DND-41 (cell line): ENCODE measurements at regions not wholly inside any gene's neighbourhood (a gene's known extent, or its start where the extent isn't known, plus 50 kb on each side); places are given as distances from the start of the nearest gene placed in this dataset.

Source experiments
- EZH2 ChIP-seq: IDR thresholded peaks from 3 replicates; pipeline ENCODE4 v1.6.1; 2012; ENCODE audit warnings: borderline replicate concordance, low read depth, mild to moderate bottlenecking, moderate library complexity, low read length, inconsistent platforms; ENCODE audit not compliant: severe bottlenecking
- TF ChIP-seq, protein P1 (sequence below): IDR thresholded peaks from 2 replicates; pipeline ENCODE4 v1.5.1; 2012; ENCODE audit warnings: borderline replicate concordance, low read length, moderate library complexity, mild to moderate bottlenecking; ENCODE audit not compliant: poor library complexity, severe bottlenecking; ENCODE audit errors: extremely low read depth

DNA sequence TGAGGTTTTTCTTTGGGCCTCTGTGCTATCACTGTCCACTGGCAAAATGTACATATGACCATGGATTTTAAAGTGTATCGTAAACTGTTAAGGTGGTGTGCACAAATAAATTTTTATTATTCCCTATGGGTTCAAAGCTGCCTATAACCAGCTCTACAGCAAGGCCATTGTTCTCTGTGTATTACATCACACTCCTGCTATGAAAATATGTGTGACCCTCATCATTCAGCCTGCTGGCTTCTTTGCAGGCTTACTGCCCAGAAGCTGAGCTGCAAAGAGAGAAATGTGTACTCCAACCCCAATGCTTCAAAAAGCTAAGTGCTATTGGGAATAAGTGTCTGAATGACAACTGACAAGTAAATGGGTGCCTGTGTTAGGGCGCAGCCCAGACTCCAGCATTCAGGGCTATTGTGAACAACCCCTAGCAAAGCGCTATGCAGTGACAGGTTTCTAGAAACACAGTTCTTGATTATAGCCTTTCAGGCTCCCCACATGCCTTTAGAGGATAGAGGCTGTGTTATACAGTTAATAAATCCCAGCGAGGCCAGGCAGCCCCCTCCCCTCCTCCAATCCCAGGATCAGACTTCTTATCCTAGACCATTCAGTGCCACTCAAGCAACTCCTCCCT is 220.4 kb upstream of the RADX start:
- no peak for TF ChIP-seq EZH2
- TF ChIP-seq, protein P1, sequence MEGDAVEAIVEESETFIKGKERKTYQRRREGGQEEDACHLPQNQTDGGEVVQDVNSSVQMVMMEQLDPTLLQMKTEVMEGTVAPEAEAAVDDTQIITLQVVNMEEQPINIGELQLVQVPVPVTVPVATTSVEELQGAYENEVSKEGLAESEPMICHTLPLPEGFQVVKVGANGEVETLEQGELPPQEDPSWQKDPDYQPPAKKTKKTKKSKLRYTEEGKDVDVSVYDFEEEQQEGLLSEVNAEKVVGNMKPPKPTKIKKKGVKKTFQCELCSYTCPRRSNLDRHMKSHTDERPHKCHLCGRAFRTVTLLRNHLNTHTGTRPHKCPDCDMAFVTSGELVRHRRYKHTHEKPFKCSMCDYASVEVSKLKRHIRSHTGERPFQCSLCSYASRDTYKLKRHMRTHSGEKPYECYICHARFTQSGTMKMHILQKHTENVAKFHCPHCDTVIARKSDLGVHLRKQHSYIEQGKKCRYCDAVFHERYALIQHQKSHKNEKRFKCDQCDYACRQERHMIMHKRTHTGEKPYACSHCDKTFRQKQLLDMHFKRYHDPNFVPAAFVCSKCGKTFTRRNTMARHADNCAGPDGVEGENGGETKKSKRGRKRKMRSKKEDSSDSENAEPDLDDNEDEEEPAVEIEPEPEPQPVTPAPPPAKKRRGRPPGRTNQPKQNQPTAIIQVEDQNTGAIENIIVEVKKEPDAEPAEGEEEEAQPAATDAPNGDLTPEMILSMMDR = no peak
